ENCODE measurements at regions not wholly inside any gene's neighbourhood (a gene's known extent, or its start where the extent isn't known, plus 50 kb on each side); places are given as distances from the start of the nearest gene placed in this dataset.

- intact Hi-C loops (cut with DNase I; ENCODE audit: low total_unique reads) = no loop called here
- 92 to 93% methylated on average over 2 of the region's 2 CpGs for WGBS, 2 donors
- H3K4me3 ChIP-seq (ENCODE audit: low read depth, poor library complexity, severe bottlenecking) = no peak overlapping the region
- TF ChIP-seq CTCF (IDR thresholded peaks at IDR 0.05) = no peak
- DNase-seq (ENCODE audit: low spot score in 2 of 2) = no peak
These were observed 262.9 kb upstream of the MAGI2 start for GRCh38 chr7:79716329-79716728.

DNA sequence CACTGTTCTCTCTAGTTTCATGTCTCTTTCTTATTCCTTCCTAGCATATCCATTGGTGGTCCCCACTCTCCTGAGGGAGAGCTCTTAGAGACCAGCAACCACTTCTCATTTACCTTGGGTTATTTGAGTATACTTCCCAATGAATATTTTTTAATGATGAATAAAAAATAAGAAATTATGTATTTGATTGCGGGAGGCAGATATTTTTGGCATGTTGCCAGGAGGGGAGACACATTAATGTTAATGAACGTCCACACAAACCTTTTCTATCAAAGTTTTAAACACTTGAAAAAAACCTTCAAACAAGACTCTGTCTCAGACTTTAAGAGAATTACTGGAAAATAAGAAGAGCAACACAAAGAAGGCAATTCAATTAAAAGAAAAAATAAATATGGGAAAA is 260.6 kb upstream of the MAGI2 start:
- intact Hi-C loops (cut with DNase I; ENCODE audit: low total_unique reads) = no loop called here
- DNase-seq (ENCODE audit: low spot score in 2 of 2) = no peak
- H3K4me3 ChIP-seq (ENCODE audit: low read depth, poor library complexity, severe bottlenecking) = no peak overlapping the region
- TF ChIP-seq CTCF (IDR thresholded peaks at IDR 0.05) (no peak), POLR2A (IDR thresholded peaks at IDR 0.05) (no peak)
- 69 to 73% methylated on average over 2 of the region's 2 CpGs for WGBS, 2 donors

- DNase-seq (ENCODE audit: low spot score in 2 of 2) = no peak
- WGBS, 2 donors = 51 to 52% methylated on average over 1 of the region's 1 CpG
- no peak overlapping the region for H3K4me3 ChIP-seq (ENCODE audit: low read depth, poor library complexity, severe bottlenecking)
- intact Hi-C loops (cut with DNase I; ENCODE audit: low total_unique reads) = no loop called here
- TF ChIP-seq CTCF (IDR thresholded peaks at IDR 0.05) (no peak), POLR2A (IDR thresholded peaks at IDR 0.05) (no peak)
These were observed 259.8 kb upstream of the MAGI2 start for GRCh38 chr7:79713276-79713675.

GRCh38 chr7:79711660-79712059 is 258.2 kb upstream of the MAGI2 start:
- WGBS, 2 donors = 28 to 33% methylated on average over 4 of the region's 4 CpGs
- H3K4me3 ChIP-seq (ENCODE audit: low read depth, poor library complexity, severe bottlenecking) = no peak overlapping the region
- no peak for TF ChIP-seq CTCF (IDR thresholded peaks at IDR 0.05)
- TF ChIP-seq POLR2A (IDR thresholded peaks at IDR 0.05) = no peak
- intact Hi-C loops (cut with DNase I; ENCODE audit: low total_unique reads) = no loop called here
- DNase-seq (ENCODE audit: low spot score in 2 of 2) = no peak

DNA sequence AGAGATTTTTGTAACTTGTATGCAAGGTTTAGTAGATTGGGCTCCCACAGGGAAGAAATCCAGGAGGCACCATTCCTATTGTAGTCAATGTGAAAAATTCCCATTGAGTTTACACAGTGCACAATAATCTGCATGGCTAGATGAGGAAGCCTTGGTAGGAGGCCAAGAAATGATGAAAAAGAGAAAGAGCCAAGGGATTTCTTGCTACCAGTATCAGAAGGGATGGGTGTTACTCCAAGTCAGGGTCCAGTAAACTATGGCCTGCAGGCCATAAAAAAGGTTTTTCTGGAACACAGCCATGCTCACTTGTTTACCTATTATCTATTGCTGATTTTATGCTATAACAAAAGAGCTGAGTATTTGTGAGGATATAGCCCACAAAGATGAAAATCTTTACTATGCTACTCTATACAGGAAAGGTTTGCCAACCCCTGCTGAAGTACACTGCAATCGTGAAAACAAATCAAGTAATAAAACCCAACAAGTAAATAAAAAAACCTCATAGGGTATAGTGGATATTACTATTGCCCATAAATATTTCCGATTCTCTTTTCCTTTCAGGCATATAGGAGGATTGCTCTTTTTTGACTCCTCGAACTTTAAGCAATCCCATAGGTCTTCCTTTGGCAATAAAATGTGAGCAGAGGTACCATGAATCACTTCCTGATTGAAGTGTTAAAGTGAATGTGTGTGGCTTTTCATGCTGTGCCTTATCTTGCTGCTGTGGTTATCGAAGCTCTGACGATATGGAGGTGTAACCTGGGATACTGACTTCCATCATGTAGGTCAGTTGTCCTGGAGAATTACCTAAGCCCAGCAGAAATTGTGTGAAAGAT is 256.3 kb upstream of the MAGI2 start:
- intact Hi-C loops (cut with DNase I; ENCODE audit: low total_unique reads) = no loop called here
- 65 to 69% methylated on average over 5 of the region's 5 CpGs for whole genome bisulfite sequencing, 2 donors

More for the DNA sequence above, 256.3 kb upstream of the MAGI2 start:
- H3K4me3 ChIP-seq (ENCODE audit: low read depth, poor library complexity, severe bottlenecking) = no peak overlapping the region
- TF ChIP-seq CTCF (IDR thresholded peaks at IDR 0.05) (no peak), POLR2A (IDR thresholded peaks at IDR 0.05) (no peak)
- DNase-seq (ENCODE audit: low spot score in 2 of 2) = no peak
